Hippocampal formation (tissue), 2 donors: ENCODE measurements at regions not wholly inside any gene's neighbourhood (a gene's known extent, or its start where the extent isn't known, plus 50 kb on each side); places are given as distances from the start of the nearest gene placed in this dataset.
"Not testable (repeated sequence)": the region's sequence is repeated elsewhere in the genome, so short reads cannot be mapped to it uniquely, and the experiment has no call there.

Experiments used
- DNase-seq, 2 donors: peaks; one replicate each; lab custom pipeline; 2025; lab: John Stamatoyannopoulos, UW

- no peak for DNase-seq
Observed at GRCh38 chr7:126005064-126005463, 1075.4 kb upstream of the POT1 start.

GRCh38 chr7:126001349-126001748 lies 1071.7 kb upstream of the POT1 start:
- DNase-seq: no peak

GRCh38 chr7:125984795-125985194 lies 1055.2 kb upstream of the POT1 start:
- no peak for DNase-seq

GRCh38 chr7:125971656-125972055 lies 1042.0 kb upstream of the POT1 start:
- DNase-seq: no peak

GRCh38 chr7:125966278-125967048 lies 1036.8 kb upstream of the POT1 start:
- no peak for DNase-seq

- DNase-seq: no peak
Observed at GRCh38 chr7:125934955-125935354, 1005.3 kb upstream of the POT1 start.

- DNase-seq: no peak
Observed at GRCh38 chr7:125934539-125934938, 1004.9 kb upstream of the POT1 start.

GRCh38 chr7:125930848-125931247 lies 1001.2 kb upstream of the POT1 start:
- DNase-seq: no peak

GRCh38 chr7:125927556-125927955 lies 997.9 kb upstream of the POT1 start:
- no peak for DNase-seq

GRCh38 chr7:125926621-125927020 lies 997.0 kb upstream of the POT1 start:
- DNase-seq: no peak

- no peak for DNase-seq
Observed at GRCh38 chr7:125924037-125924436, 994.4 kb upstream of the POT1 start.

- not testable (repeated sequence) for DNase-seq
Observed at GRCh38 chr7:125915381-125915948, 985.8 kb upstream of the POT1 start.

GRCh38 chr7:125908711-125909110 lies 979.1 kb upstream of the POT1 start:
- DNase-seq: no peak

- no peak for DNase-seq
Observed at GRCh38 chr7:125899577-125899976, 970.0 kb upstream of the POT1 start.

- no peak for DNase-seq
Observed at GRCh38 chr7:125892434-125892833, 962.8 kb upstream of the POT1 start.

- no peak for DNase-seq
Observed at GRCh38 chr7:125878988-125879387, 949.4 kb upstream of the POT1 start.

GRCh38 chr7:125878235-125878956 lies 948.8 kb upstream of the POT1 start:
- DNase-seq: no peak

GRCh38 chr7:125877246-125877645 lies 947.6 kb upstream of the POT1 start:
- DNase-seq: no peak

GRCh38 chr7:125876431-125876830 lies 946.8 kb upstream of the POT1 start:
- no peak for DNase-seq

GRCh38 chr7:125871431-125871830 lies 941.8 kb upstream of the POT1 start:
- no peak for DNase-seq

- DNase-seq: no peak
Observed at GRCh38 chr7:125857606-125858005, 928.0 kb upstream of the POT1 start.

GRCh38 chr7:125848157-125848556 lies 918.5 kb upstream of the POT1 start:
- DNase-seq: no peak

GRCh38 chr7:125847692-125848091 lies 918.1 kb upstream of the POT1 start:
- no peak for DNase-seq
